ENCODE measurements at regions not wholly inside any gene's neighbourhood (a gene's known extent, or its start where the extent isn't known, plus 50 kb on each side); places are given as distances from the start of the nearest gene placed in this dataset.

GRCh38 chr16:26993511-26993910, 73.2 kb upstream of the C16orf82 start:
- DNase-seq, result no peak

- peak; percentile 33 for DNase-seq
Observed at GRCh38 chr16:26993963-26994362, 72.8 kb upstream of the C16orf82 start.

- DNase-seq, result no peak
Observed at GRCh38 chr16:26995522-26995921, 71.2 kb upstream of the C16orf82 start.

GRCh38 chr16:27005386-27005785, 61.3 kb upstream of the C16orf82 start:
- no peak for DNase-seq

Measured in femur (tissue), 1 donor.